Lung (tissue), 11 donors: ENCODE measurements at regions not wholly inside any gene's neighbourhood (a gene's known extent, or its start where the extent isn't known, plus 50 kb on each side); places are given as distances from the start of the nearest gene placed in this dataset.

Source experiments
- ATAC-seq: fragments of 200-7000 bp; cut with Tn5 transposase; one replicate; pipeline ENCODE4 v1.9.1; 2020; ENCODE audit warnings: moderate number of reproducible peaks; ENCODE audit not compliant: insufficient read depth, low FRiP score
- DNase-seq, 3 donors: peaks; one replicate each; pipeline ENCODE4 v3.0.0-alpha.2; 2013 to 2017
- H3K27ac ChIP-seq, 2 donors: one replicate each; pipeline ENCODE4 v1.5.1; 2013; ENCODE audit warnings: mild to moderate bottlenecking in 2 of 2, moderate library complexity in 2 of 2, control low read depth in 1 of 2, inconsistent platforms in 1 of 2, low read depth in 1 of 2, low read length in 1 of 2
- H3K27me3 ChIP-seq, 3 donors: one replicate each; pipeline ENCODE4 v1.5.1; 2013; ENCODE audit warnings: low read length in 2 of 3; ENCODE audit not compliant: control insufficient read depth in 3 of 3, insufficient read depth in 3 of 3
- H3K36me3 ChIP-seq, 4 donors: one replicate each; pipeline ENCODE4 v1.5.1; 2013; ENCODE audit warnings: low read length in 4 of 4, mild to moderate bottlenecking in 1 of 4, moderate library complexity in 1 of 4; ENCODE audit not compliant: control insufficient read depth in 4 of 4, insufficient read depth in 4 of 4
- H3K4me1 ChIP-seq, 5 donors: one replicate each; pipeline ENCODE4 v1.5.1; 2013; ENCODE audit warnings: low read length in 5 of 5, mild to moderate bottlenecking in 2 of 5, moderate library complexity in 1 of 5; ENCODE audit not compliant: control insufficient read depth in 5 of 5, insufficient read depth in 5 of 5
- H3K4me3 ChIP-seq: one replicate; pipeline ENCODE4 v1.5.1; 2013; ENCODE audit warnings: mild to moderate bottlenecking, control low read depth, moderate library complexity
- H3K9ac ChIP-seq, 2 donors: one replicate each; pipeline ENCODE4 v1.5.1; 2013; ENCODE audit warnings: low read length in 2 of 2, control low read depth in 1 of 2; ENCODE audit not compliant: insufficient read depth in 1 of 2
- H3K9me3 ChIP-seq, 4 donors: one replicate each; pipeline ENCODE4 v1.5.1; 2013; ENCODE audit warnings: low read length in 3 of 4, mild to moderate bottlenecking in 1 of 4, moderate library complexity in 1 of 4; ENCODE audit not compliant: control insufficient read depth in 4 of 4, insufficient read depth in 3 of 4
- CTCF ChIP-seq: IDR thresholded peaks from 2 replicates; pipeline ENCODE4 v1.5.1; 2012; ENCODE audit warnings: mild to moderate bottlenecking; ENCODE audit errors: control extremely low read depth, extremely low read depth
- WGBS, 2 donors: extraction: QIAGEN DNeasy Blood & Tissue Kit; methylation state at CpG; one replicate each; pipeline ENCODE4 v1.1.7; 2013; 5-methylcytosine and 5-hydroxymethylcytosine counted together
- donor health status: control.
- donor health status: control.
- donor health status: Bipolar disorder and iron deficiency.
- donor health status: healthy.
- donor health status: DM: yes; HTN: yes; CAD: no.

GRCh38 chr15:95341686-95342085, 988.8 kb upstream of the NR2F2 start:
- Histone ChIP-seq H3K9ac (no peak overlapping the region), H3K4me1 (no peaks in the 10 kb centered on the region), H3K36me3 (no peaks in the 10 kb centered on the region), H3K4me3 (no peak overlapping the region), H3K9me3 (no peaks in the 10 kb centered on the region), H3K27me3 (no peaks in the 10 kb centered on the region), H3K27ac (no peak overlapping the region)
- WGBS, 2 donors, result 77 to 86% methylated on average over 6 of the region's 6 CpGs
- TF ChIP-seq CTCF, result no peak
- no peak for DNase-seq
- ATAC-seq, result no peak

- H3K27ac ChIP-seq, result no peak overlapping the region
- H3K9ac ChIP-seq, result no peak overlapping the region
- no peaks in the 10 kb centered on the region for H3K27me3 ChIP-seq
- no peak overlapping the region for H3K4me3 ChIP-seq
- H3K9me3 ChIP-seq, result peaks cover 0 to 3% (median 0%) of the 10 kb centered on the region in 4 donors
- DNase-seq (no peak), ATAC-seq (no peak)
- TF ChIP-seq CTCF, result no peak
- WGBS, 2 donors, result 74 to 81% methylated on average over 4 of the region's 4 CpGs
- no peaks in the 10 kb centered on the region for H3K36me3 ChIP-seq
- H3K4me1 ChIP-seq, result no peaks in the 10 kb centered on the region
Measured at GRCh38 chr15:95345867-95346266, 984.6 kb upstream of the NR2F2 start.

GRCh38 chr15:95346721-95347475, 983.6 kb upstream of the NR2F2 start:
- no peaks in the 10 kb centered on the region for H3K4me1 ChIP-seq

More at GRCh38 chr15:95346721-95347475, 983.6 kb upstream of the NR2F2 start:
- DNase-seq (no peak), ATAC-seq (no peak)
- no peak for TF ChIP-seq CTCF
- Histone ChIP-seq H3K27me3 (no peaks in the 10 kb centered on the region), H3K4me3 (no peak overlapping the region), H3K9ac (no peak overlapping the region), H3K9me3 (peaks cover 0 to 3% (median 0%) of the 10 kb centered on the region in 4 donors), H3K36me3 (no peaks in the 10 kb centered on the region), H3K27ac (no peak overlapping the region)
- WGBS, 2 donors, result 82% methylated on average over 5 of the region's 5 CpGs
